GM18873 (cell line): ENCODE measurements at regions not wholly inside any gene's neighbourhood (a gene's known extent, or its start where the extent isn't known, plus 50 kb on each side); places are given as distances from the start of the nearest gene placed in this dataset.
"Not testable (repeated sequence)": the region's sequence is repeated elsewhere in the genome, so short reads cannot be mapped to it uniquely, and the experiment has no call there.

Source experiments
- ATAC-seq: cut with Tn5 transposase; IDR thresholded peaks from one replicate; pipeline ENCODE4 v1.9.1; 2021; ENCODE audit warnings: mild to moderate bottlenecking, moderate library complexity, moderate number of reproducible peaks; ENCODE audit not compliant: unreplicated experiment, low FRiP score

- ATAC-seq = no peak
Observed at GRCh38 chr3:36656873-36657272, 107.5 kb downstream of the DCLK3 start.

DNA sequence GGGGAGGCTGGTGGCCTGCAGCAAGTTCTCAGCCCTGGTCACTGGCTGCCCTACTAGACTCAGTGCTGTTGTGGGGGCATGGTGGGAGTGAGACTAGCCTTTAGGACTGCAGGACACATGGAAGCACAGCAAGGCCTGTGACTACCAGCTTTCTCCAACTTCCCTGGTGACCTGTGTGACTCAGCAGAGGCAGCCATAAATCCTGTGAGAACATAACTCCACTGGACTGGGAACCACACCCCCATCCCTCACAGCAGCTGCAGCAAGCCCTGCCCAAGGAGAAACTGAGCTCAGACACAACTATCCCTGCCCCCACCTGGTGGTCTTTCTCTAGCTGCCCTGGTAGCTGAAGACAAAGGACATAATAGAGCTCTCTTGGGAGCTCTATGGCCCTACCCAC, 111.3 kb downstream of the DCLK3 start:
- no peak for ATAC-seq

GRCh38 chr3:36652104-36652503, 112.2 kb downstream of the DCLK3 start:
- no peak for ATAC-seq

- no peak for ATAC-seq
Observed at GRCh38 chr3:36650271-36650671, 114.1 kb downstream of the DCLK3 start.

GRCh38 chr3:36649125-36649524, 115.2 kb downstream of the DCLK3 start:
- no peak for ATAC-seq

GRCh38 chr3:36648241-36649034, 115.9 kb downstream of the DCLK3 start:
- ATAC-seq = peak; percentile 87

- ATAC-seq = no peak
Observed at GRCh38 chr3:36647423-36647853, 116.9 kb downstream of the DCLK3 start.

- no peak for ATAC-seq
Observed at GRCh38 chr3:36643192-36643591, 121.2 kb downstream of the DCLK3 start.

- no peak for ATAC-seq
Observed at GRCh38 chr3:36635731-36636130, 128.6 kb downstream of the DCLK3 start.

GRCh38 chr3:36633897-36634296, 130.5 kb downstream of the DCLK3 start:
- not testable (repeated sequence) for ATAC-seq

GRCh38 chr3:36633060-36633459, 131.3 kb downstream of the DCLK3 start:
- ATAC-seq = no peak

DNA sequence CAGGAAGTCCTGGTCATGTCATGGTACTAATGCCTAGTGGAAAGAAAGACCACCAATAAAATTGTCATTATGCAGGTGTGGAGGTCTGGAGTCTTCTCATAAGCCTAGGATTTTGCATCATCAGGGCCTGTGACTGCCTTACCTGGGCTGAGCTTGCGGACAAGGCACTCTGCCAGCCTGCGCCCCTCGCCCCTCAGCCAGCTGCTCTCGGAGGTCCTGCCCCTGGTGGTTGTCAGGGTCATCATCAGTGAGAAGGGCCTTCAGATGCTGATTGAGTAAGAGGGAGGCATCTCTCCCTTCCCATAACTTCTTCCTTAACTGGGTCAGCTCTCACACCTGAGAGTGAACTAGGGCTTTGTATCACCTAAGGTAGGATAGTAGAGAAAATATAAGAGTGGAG, 132.8 kb downstream of the DCLK3 start:
- ATAC-seq = no peak

- no peak for ATAC-seq
Observed at GRCh38 chr3:36615861-36616260, 148.5 kb downstream of the DCLK3 start.

GRCh38 chr3:36606871-36607765, 157.2 kb downstream of the DCLK3 start:
- ATAC-seq = no peak

DNA sequence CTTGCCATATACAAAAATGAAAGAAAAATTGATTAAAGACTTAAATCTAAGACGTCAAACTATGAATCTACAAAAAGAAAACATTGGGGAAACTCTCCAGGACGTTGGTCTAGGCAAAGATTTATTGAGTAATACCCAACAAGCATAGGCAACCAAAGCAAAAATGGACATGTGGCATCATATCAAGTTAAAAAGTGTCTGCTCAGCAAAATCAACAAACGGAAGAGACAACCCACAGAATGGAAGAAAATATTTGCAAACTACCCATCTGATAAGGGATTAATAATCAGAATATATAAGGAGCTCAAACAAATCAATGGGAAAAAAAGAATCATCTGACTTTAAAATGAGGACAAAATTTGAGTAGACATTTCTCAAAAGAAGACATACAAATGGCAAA, 160.9 kb downstream of the DCLK3 start:
- no peak for ATAC-seq

- ATAC-seq = no peak
Observed at GRCh38 chr3:36600404-36600803, 163.9 kb downstream of the DCLK3 start.
